Astrocyte (in vitro differentiated cells and primary cell): ENCODE measurements at regions not wholly inside any gene's neighbourhood (a gene's known extent, or its start where the extent isn't known, plus 50 kb on each side); places are given as distances from the start of the nearest gene placed in this dataset.

ENCODE experiments used
- DNase-seq: peaks from one replicate; pipeline ENCODE4 v3.0.0-alpha.2; 2010; ENCODE audit warnings: low read depth
- FAIRE-seq: peaks from 2 replicates; lab custom pipeline; 2011; peaks lifted over from hg19 to GRCh38; lab: Jason Lieb, UNC
- H2AFZ ChIP-seq: 2 replicates; pipeline ENCODE4 v1.6.0; 2012; ENCODE audit warnings: low read depth, low read length, inconsistent platforms
- H3K27ac ChIP-seq: 2 replicates; pipeline ENCODE4 v1.5.1; 2011; ENCODE audit warnings: low read depth, low read length, inconsistent platforms
- H3K27me3 ChIP-seq: 2 replicates; pipeline ENCODE4 v1.6.0; 2011; ENCODE audit warnings: low read length, inconsistent platforms; ENCODE audit not compliant: insufficient read depth
- H3K36me3 ChIP-seq: 2 replicates; pipeline ENCODE4 v1.5.1; 2011; ENCODE audit warnings: low read length, inconsistent platforms; ENCODE audit not compliant: insufficient read depth
- H3K4me1 ChIP-seq: 2 replicates; pipeline ENCODE4 v1.5.1; 2011; ENCODE audit warnings: low read length, inconsistent platforms; ENCODE audit not compliant: insufficient read depth
- H3K4me2 ChIP-seq: 2 replicates; pipeline ENCODE4 v1.6.0; 2012; ENCODE audit warnings: low read length, inconsistent platforms
- H3K4me3 ChIP-seq: 2 replicates; pipeline ENCODE4 v1.5.1; 2011; ENCODE audit warnings: low read depth, mild to moderate bottlenecking, low read length, inconsistent platforms; ENCODE audit not compliant: insufficient read depth
- H3K79me2 ChIP-seq: 2 replicates; pipeline ENCODE4 v1.6.0; 2012; ENCODE audit warnings: mild to moderate bottlenecking, low read length, inconsistent platforms; ENCODE audit not compliant: insufficient read depth
- H3K9ac ChIP-seq: 2 replicates; pipeline ENCODE4 v1.6.0; 2012; ENCODE audit warnings: mild to moderate bottlenecking, low read length, inconsistent platforms
- H3K9me3 ChIP-seq: 2 replicates; pipeline ENCODE4 v1.5.1; 2012; ENCODE audit warnings: low read depth, mild to moderate bottlenecking, low read length, inconsistent platforms; ENCODE audit not compliant: insufficient read depth
- H4K20me1 ChIP-seq: 2 replicates; pipeline ENCODE4 v1.6.0; 2012; ENCODE audit warnings: low read length, inconsistent platforms; ENCODE audit not compliant: insufficient read depth
- H3K27ac Mint-ChIP-seq: one replicate; pipeline ENCODE4 v1.8.0; 2021; ENCODE audit warnings: mild to moderate bottlenecking, mixed read lengths; ENCODE audit not compliant: unreplicated experiment
- H3K27me3 Mint-ChIP-seq: one replicate; pipeline ENCODE4 v1.8.0; 2021; ENCODE audit warnings: low read depth, mixed read lengths; ENCODE audit not compliant: unreplicated experiment
- H3K36me3 Mint-ChIP-seq: one replicate; pipeline ENCODE4 v1.8.0; 2021; ENCODE audit warnings: low read depth, mixed read lengths; ENCODE audit not compliant: unreplicated experiment
- H3K4me1 Mint-ChIP-seq: one replicate; pipeline ENCODE4 v1.8.0; 2021; ENCODE audit warnings: low read depth, mixed read lengths; ENCODE audit not compliant: unreplicated experiment
- H3K4me3 Mint-ChIP-seq: one replicate; pipeline ENCODE4 v1.8.0; 2021; ENCODE audit warnings: mild to moderate bottlenecking, moderate library complexity, mixed read lengths; ENCODE audit not compliant: unreplicated experiment
- H3K9me3 Mint-ChIP-seq: one replicate; pipeline ENCODE4 v1.8.0; 2021; ENCODE audit warnings: mild to moderate bottlenecking, mixed read lengths; ENCODE audit not compliant: unreplicated experiment
- CTCF ChIP-seq: IDR thresholded peaks from 2 replicates; pipeline ENCODE4 v1.5.1; 2011; ENCODE audit warnings: low read depth, mild to moderate bottlenecking, inconsistent platforms, low read length, moderate library complexity; ENCODE audit not compliant: insufficient read depth
- EZH2 ChIP-seq: IDR thresholded peaks from 2 replicates; pipeline ENCODE4 v1.6.1; 2012; ENCODE audit warnings: mild to moderate bottlenecking, low read length, inconsistent platforms; ENCODE audit not compliant: insufficient read depth

- DNase-seq: no peak
- Histone ChIP-seq H3K27me3 (no peaks in the 10 kb centered on the region), H3K4me1 (no peaks in the 10 kb centered on the region), H3K79me2 (no peaks in the 10 kb centered on the region), H3K9me3 (no peaks in the 10 kb centered on the region), H4K20me1 (no peaks in the 10 kb centered on the region), H3K27ac (no peak overlapping the region), H3K36me3 (no peaks in the 10 kb centered on the region), H3K9ac (no peak overlapping the region), H2AFZ (no peak overlapping the region), H3K4me2 (no peak overlapping the region), H3K4me3 (no peak overlapping the region)
- Mint-ChIP-seq H3K4me3 (no peak overlapping the region), H3K4me1 (peaks cover 1% of the 10 kb centered on the region), H3K27ac (no peak overlapping the region), H3K36me3 (no peaks in the 10 kb centered on the region), H3K9me3 (no peaks in the 10 kb centered on the region), H3K27me3 (no peaks in the 10 kb centered on the region)
- TF ChIP-seq CTCF: no peak
- TF ChIP-seq EZH2: no peak
- FAIRE-seq: no peak
Measured at GRCh38 chr5:25423271-25423670, 778.5 kb upstream of the CDH10 start.

GRCh38 chr5:25419684-25420083 lies 774.9 kb upstream of the CDH10 start:
- FAIRE-seq (no peak), DNase-seq (no peak)
- Mint-ChIP-seq H3K36me3 (no peaks in the 10 kb centered on the region), H3K4me1 (peaks cover 4% of the 10 kb centered on the region), H3K4me3 (no peak overlapping the region), H3K27ac (no peak overlapping the region), H3K9me3 (no peaks in the 10 kb centered on the region), H3K27me3 (no peaks in the 10 kb centered on the region)
- Histone ChIP-seq H3K9ac (no peak overlapping the region), H3K4me2 (no peak overlapping the region), H3K36me3 (no peaks in the 10 kb centered on the region), H3K4me1 (no peaks in the 10 kb centered on the region), H2AFZ (no peak overlapping the region), H3K4me3 (no peak overlapping the region), H4K20me1 (no peaks in the 10 kb centered on the region), H3K27ac (no peak overlapping the region), H3K9me3 (no peaks in the 10 kb centered on the region), H3K27me3 (no peaks in the 10 kb centered on the region), H3K79me2 (no peaks in the 10 kb centered on the region)
- TF ChIP-seq CTCF (no peak), EZH2 (no peak)

GRCh38 chr5:25418978-25419377 lies 774.2 kb upstream of the CDH10 start:
- H3K79me2 ChIP-seq: no peaks in the 10 kb centered on the region
- H3K4me1 ChIP-seq: no peaks in the 10 kb centered on the region
- Mint-ChIP-seq H3K27me3 (no peaks in the 10 kb centered on the region), H3K4me3 (no peak overlapping the region), H3K36me3 (no peaks in the 10 kb centered on the region), H3K4me1 (peaks cover 4% of the 10 kb centered on the region), H3K27ac (no peak overlapping the region), H3K9me3 (no peaks in the 10 kb centered on the region)
- FAIRE-seq (no peak), DNase-seq (no peak)
- no peak overlapping the region for H3K4me2 ChIP-seq
- no peaks in the 10 kb centered on the region for H3K36me3 ChIP-seq
- H3K9ac ChIP-seq: no peak overlapping the region
- TF ChIP-seq CTCF (no peak), EZH2 (no peak)
- no peak overlapping the region for H3K4me3 ChIP-seq
- no peak overlapping the region for H2AFZ ChIP-seq
- no peak overlapping the region for H3K27ac ChIP-seq
- no peaks in the 10 kb centered on the region for H3K27me3 ChIP-seq
- H4K20me1 ChIP-seq: no peaks in the 10 kb centered on the region
- no peaks in the 10 kb centered on the region for H3K9me3 ChIP-seq
